ENCODE measurements at regions not wholly inside any gene's neighbourhood (a gene's known extent, or its start where the extent isn't known, plus 50 kb on each side); places are given as distances from the start of the nearest gene placed in this dataset.

GRCh38 chrX:94114362-94114761, 440.4 kb downstream of the FAM133A start:
- ChIA-PET CTCF (no interaction called here), POLR2A (no interaction called here)
- no peak for ATAC-seq (ENCODE audit: low read depth)
- no peaks in the 10 kb centered on the region for H3K4me1 Mint-ChIP-seq
- H3K4me3 Mint-ChIP-seq, result no peak overlapping the region
- no peaks in the 10 kb centered on the region for H3K9me3 Mint-ChIP-seq
- intact Hi-C loops (cut with micrococcal nuclease), result no loop called here
- H3K36me3 Mint-ChIP-seq (ENCODE audit: low read depth), result no peaks in the 10 kb centered on the region
- DNase-seq, result no peak
- no peak overlapping the region for H3K27ac Mint-ChIP-seq
- H3K27me3 Mint-ChIP-seq, result no peaks in the 10 kb centered on the region
- TF ChIP-seq, protein P1, sequence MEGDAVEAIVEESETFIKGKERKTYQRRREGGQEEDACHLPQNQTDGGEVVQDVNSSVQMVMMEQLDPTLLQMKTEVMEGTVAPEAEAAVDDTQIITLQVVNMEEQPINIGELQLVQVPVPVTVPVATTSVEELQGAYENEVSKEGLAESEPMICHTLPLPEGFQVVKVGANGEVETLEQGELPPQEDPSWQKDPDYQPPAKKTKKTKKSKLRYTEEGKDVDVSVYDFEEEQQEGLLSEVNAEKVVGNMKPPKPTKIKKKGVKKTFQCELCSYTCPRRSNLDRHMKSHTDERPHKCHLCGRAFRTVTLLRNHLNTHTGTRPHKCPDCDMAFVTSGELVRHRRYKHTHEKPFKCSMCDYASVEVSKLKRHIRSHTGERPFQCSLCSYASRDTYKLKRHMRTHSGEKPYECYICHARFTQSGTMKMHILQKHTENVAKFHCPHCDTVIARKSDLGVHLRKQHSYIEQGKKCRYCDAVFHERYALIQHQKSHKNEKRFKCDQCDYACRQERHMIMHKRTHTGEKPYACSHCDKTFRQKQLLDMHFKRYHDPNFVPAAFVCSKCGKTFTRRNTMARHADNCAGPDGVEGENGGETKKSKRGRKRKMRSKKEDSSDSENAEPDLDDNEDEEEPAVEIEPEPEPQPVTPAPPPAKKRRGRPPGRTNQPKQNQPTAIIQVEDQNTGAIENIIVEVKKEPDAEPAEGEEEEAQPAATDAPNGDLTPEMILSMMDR (IDR thresholded peaks at IDR 0.05), result no peak

DNA sequence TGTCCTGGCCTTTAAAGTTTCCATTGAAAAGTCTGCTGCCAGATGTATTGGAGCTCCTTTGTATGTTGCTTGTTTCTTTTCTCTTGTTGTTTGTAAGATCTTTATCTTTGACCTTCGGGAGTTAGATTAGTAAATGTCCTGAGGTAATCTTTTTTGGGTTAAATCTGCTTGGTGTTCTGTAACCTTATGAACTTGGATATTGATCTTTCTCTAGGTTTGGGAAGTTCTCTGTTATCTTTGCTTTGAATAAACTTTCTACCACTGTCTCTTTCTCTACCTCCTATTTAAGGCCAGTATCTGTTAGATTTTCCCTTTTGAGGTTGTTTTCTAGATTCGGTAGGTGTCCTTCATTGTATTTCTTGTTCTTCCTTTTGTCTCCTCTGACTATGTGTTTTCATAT, 447.8 kb downstream of the FAM133A start:
- Mint-ChIP-seq H3K27ac (no peak overlapping the region), H3K27me3 (no peaks in the 10 kb centered on the region), H3K4me1 (no peaks in the 10 kb centered on the region), H3K4me3 (no peak overlapping the region), H3K9me3 (no peaks in the 10 kb centered on the region), H3K36me3 (ENCODE audit: low read depth) (no peaks in the 10 kb centered on the region)
- DNase-seq (no peak), ATAC-seq (ENCODE audit: low read depth) (no peak)
- TF ChIP-seq, protein P1 (IDR thresholded peaks at IDR 0.05), result no peak
- ChIA-PET CTCF (no interaction called here), POLR2A (no interaction called here)
- intact Hi-C loops (cut with micrococcal nuclease), result no loop called here

DNA sequence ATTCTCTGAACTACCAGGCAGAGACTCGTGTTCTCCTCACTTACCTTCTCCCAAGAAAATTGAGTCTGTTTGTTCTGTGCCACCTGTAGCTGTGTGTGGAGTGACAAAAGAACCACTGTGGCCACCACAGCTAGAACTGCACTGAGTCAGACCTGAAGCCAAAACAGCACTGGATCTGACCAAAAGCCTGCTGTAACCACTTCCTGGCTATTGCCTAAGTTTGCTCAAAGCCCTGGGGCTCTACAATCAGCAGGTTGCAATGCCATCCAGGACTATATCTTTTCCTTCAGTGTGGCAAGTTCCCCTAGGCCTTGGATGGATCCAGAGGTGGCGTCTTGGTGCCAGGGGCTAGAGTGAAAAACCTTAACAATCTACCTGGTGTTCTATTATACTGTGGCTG, 449.1 kb downstream of the FAM133A start:
- no peak overlapping the region for H3K27ac Mint-ChIP-seq
- CTCF ChIA-PET, result no interaction called here
- TF ChIP-seq, protein P1 (IDR thresholded peaks at IDR 0.05), result no peak

GRCh38 chrX:94162971-94163370, 489.0 kb downstream of the FAM133A start:
- no peaks in the 10 kb centered on the region for H3K27me3 Mint-ChIP-seq
- no peaks in the 10 kb centered on the region for H3K4me1 Mint-ChIP-seq
- no peaks in the 10 kb centered on the region for H3K36me3 Mint-ChIP-seq (ENCODE audit: low read depth)
- DNase-seq (no peak), ATAC-seq (ENCODE audit: low read depth) (no peak)
- POLR2A ChIA-PET, result no interaction called here
- CTCF ChIA-PET, result no interaction called here
- TF ChIP-seq, protein P1 (IDR thresholded peaks at IDR 0.05), result no peak
- H3K9me3 Mint-ChIP-seq, result no peaks in the 10 kb centered on the region
- no peak overlapping the region for H3K27ac Mint-ChIP-seq
- intact Hi-C loops (cut with micrococcal nuclease), result no loop called here
- no peak overlapping the region for H3K4me3 Mint-ChIP-seq

More for the DNA sequence above, 449.1 kb downstream of the FAM133A start:
- DNase-seq (no peak), ATAC-seq (ENCODE audit: low read depth) (no peak)
- no peak overlapping the region for H3K4me3 Mint-ChIP-seq
- no peaks in the 10 kb centered on the region for H3K9me3 Mint-ChIP-seq
- POLR2A ChIA-PET, result no interaction called here
- H3K4me1 Mint-ChIP-seq, result no peaks in the 10 kb centered on the region
- no peaks in the 10 kb centered on the region for H3K36me3 Mint-ChIP-seq (ENCODE audit: low read depth)
- intact Hi-C loops (cut with micrococcal nuclease), result no loop called here
- H3K27me3 Mint-ChIP-seq, result no peaks in the 10 kb centered on the region

DNA sequence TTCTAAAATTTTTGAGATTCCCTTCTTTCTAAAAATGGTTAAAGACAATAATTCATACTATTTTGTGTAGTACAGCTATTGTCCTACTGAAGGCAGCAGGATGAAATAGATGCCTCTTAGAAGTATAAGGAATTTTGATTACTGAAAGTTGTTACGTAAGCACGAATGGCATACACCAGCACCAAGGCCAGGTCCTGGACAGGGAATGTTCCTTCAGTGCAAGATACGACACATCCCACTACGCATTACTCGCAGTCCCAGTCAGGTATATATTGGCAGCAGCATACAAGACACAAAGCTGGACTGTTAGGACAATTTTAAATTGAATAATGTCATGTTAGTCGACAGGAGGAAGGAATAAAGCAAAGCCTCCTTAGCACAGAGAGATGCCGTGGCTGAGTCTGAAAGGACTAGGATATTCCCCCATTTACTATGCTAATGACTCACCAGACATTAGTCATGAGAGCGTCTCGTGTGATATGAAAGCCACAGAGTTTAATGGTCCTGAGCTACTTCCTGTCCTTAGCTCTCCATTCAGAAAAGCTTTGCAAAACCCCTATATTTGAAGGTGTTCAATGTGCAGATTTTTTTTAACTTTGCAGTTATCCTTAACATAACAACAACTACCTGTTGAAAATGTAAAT, 504.3 kb downstream of the FAM133A start:
- H3K36me3 Mint-ChIP-seq (ENCODE audit: low read depth), result no peaks in the 10 kb centered on the region
- intact Hi-C loops (cut with micrococcal nuclease), result no loop called here
- DNase-seq, result no peak
- no peak overlapping the region for H3K4me3 Mint-ChIP-seq
- TF ChIP-seq, protein P1 (IDR thresholded peaks at IDR 0.05), result no peak
- CTCF ChIA-PET, result no interaction called here
- no peak overlapping the region for H3K27ac Mint-ChIP-seq
- peaks cover 6% of the 10 kb centered on the region for H3K9me3 Mint-ChIP-seq
- no peaks in the 10 kb centered on the region for H3K27me3 Mint-ChIP-seq
- H3K4me1 Mint-ChIP-seq, result no peaks in the 10 kb centered on the region
- no peak for ATAC-seq (ENCODE audit: low read depth)
- POLR2A ChIA-PET, result no interaction called here

Measured in activated B cell treated with CpG ODN at 0.5 μM for 24 hours (primary cell).